Upper lobe of left lung (tissue), 6 donors: ENCODE measurements at regions not wholly inside any gene's neighbourhood (a gene's known extent, or its start where the extent isn't known, plus 50 kb on each side); places are given as distances from the start of the nearest gene placed in this dataset.

Source experiments
- ATAC-seq, 2 donors: fragments of 200-7000 bp; cut with Tn5 transposase; one replicate each; pipeline ENCODE4 v1.9.1; 2022; ENCODE audit warnings: mild to moderate bottlenecking in 2 of 2, moderate library complexity in 2 of 2; ENCODE audit not compliant: low FRiP score in 2 of 2
- DNase-seq, 2 donors: peaks; one replicate each; pipeline ENCODE4 v3.0.0-alpha.2; 2019 to 2020
- H3K27ac ChIP-seq, 4 donors: fragments of 200-600 bp; sonication (generic); one replicate each; pipeline ENCODE4 v1.5.1; 2016 to 2019
- H3K27me3 ChIP-seq, 4 donors: fragments of 200-600 bp; sonication (generic); one replicate each; pipeline ENCODE4 v1.5.1; 2017 to 2019
- H3K36me3 ChIP-seq, 4 donors: fragments of 200-600 bp; sonication (generic); one replicate each; pipeline ENCODE4 v1.5.1; 2016 to 2019
- H3K4me1 ChIP-seq, 4 donors: fragments of 200-600 bp; sonication (generic); one replicate each; pipeline ENCODE4 v1.5.1; 2018 to 2019
- H3K4me3 ChIP-seq, 4 donors: fragments of 200-600 bp; sonication (generic); one replicate each; pipeline ENCODE4 v1.5.1; 2017 to 2019; ENCODE audit warnings: mild to moderate bottlenecking in 2 of 4, moderate library complexity in 1 of 4
- H3K9me3 ChIP-seq, 4 donors: fragments of 200-600 bp; sonication (generic); one replicate each; pipeline ENCODE4 v1.5.1; 2018 to 2019
- CTCF ChIP-seq, 6 experiments: fragments of 450-650 bp in 4 of 6; fragments of 200-600 bp in 2 of 6; sonication (generic) in 2 of 6; IDR thresholded peaks; one replicate each; pipeline ENCODE4 v1.5.1; 2016 to 2019; ENCODE audit warnings: antibody characterized with exemption in 6 of 6
- EP300 ChIP-seq, 4 donors: sonication (generic); formaldehyde crosslinking; IDR thresholded peaks; one replicate each; pipeline ENCODE4 v1.5.1; 2017; ENCODE audit warnings: antibody characterized with exemption in 4 of 4, control low read depth in 2 of 4
- POLR2A ChIP-seq, 4 donors: fragments of 450-650 bp; IDR thresholded peaks; one replicate each; pipeline ENCODE4 v1.5.1; 2016 to 2017; ENCODE audit warnings: antibody characterized with exemption in 4 of 4, mild to moderate bottlenecking in 2 of 4
- POLR2AphosphoS5 ChIP-seq, 2 donors: sonication (generic); formaldehyde crosslinking; IDR thresholded peaks; one replicate each; pipeline ENCODE4 v1.5.1; 2017; ENCODE audit warnings: antibody characterized with exemption in 2 of 2
- WGBS, 2 donors: methylation state at CpG; one replicate each; pipeline ENCODE4 v1.1.5; 2017 to 2018; 5-methylcytosine and 5-hydroxymethylcytosine counted together
- donor health status: DM: no; HTN: no; CAD: no; lungs with moderate emphysema.
- donor health status: DM: no; HTN: yes; CAD: no; lungs with severe emphysema.

GRCh38 chr14:44589180-44589579 is 82.1 kb upstream of the FSCB start:
- Histone ChIP-seq H3K27me3 (no peaks in the 10 kb centered on the region), H3K27ac (no peak overlapping the region), H3K4me3 (no peak overlapping the region), H3K9me3 (no peaks in the 10 kb centered on the region), H3K36me3 (no peaks in the 10 kb centered on the region), H3K4me1 (no peaks in the 10 kb centered on the region)
- TF ChIP-seq EP300 (IDR thresholded peaks at IDR 0.05) = no peak
- TF ChIP-seq POLR2AphosphoS5 (IDR thresholded peaks at IDR 0.05) = no peak
- no peak for TF ChIP-seq POLR2A (IDR thresholded peaks at IDR 0.05)
- TF ChIP-seq CTCF (IDR thresholded peaks at IDR 0.05) = no peak
- ATAC-seq (no peak), DNase-seq (no peak)
- 91 to 93% methylated on average over 3 of the region's 3 CpGs for WGBS, 2 donors

GRCh38 chr14:44586910-44587309 is 79.8 kb upstream of the FSCB start:
- peaks cover 0 to 7% (median 0%) of the 10 kb centered on the region in 4 donors for H3K9me3 ChIP-seq
- ATAC-seq = no peak
- H3K27me3 ChIP-seq = no peaks in the 10 kb centered on the region
- no peaks in the 10 kb centered on the region for H3K4me1 ChIP-seq
- no peak for TF ChIP-seq CTCF (IDR thresholded peaks at IDR 0.05)
- no peak for TF ChIP-seq POLR2AphosphoS5 (IDR thresholded peaks at IDR 0.05)
- TF ChIP-seq EP300 (IDR thresholded peaks at IDR 0.05) = no peak
- TF ChIP-seq POLR2A (IDR thresholded peaks at IDR 0.05) = no peak
- no peak overlapping the region for H3K4me3 ChIP-seq
- no peak for DNase-seq
- no peaks in the 10 kb centered on the region for H3K36me3 ChIP-seq
- no peak overlapping the region for H3K27ac ChIP-seq

DNA sequence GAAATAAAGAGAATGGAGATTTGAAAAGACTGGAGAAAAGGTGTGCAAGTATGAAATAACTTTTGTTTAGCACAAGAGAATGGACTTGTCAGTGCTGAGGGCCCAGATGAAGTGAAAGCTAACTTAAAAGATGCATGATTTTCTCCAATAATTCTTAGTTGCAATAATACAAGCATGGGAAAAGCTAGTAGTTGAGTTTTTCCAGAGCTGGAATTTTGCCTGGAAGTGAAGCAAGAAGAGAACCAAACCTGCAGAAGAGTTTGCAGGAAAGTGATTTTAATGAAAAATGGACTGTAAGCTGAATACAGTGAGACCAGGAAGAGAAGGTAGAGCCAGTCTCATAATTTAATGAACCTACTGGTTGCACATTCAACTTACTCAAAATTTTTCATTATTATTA is 69.3 kb upstream of the FSCB start:
- H3K4me3 ChIP-seq = no peak overlapping the region
- H3K27ac ChIP-seq = no peak overlapping the region
- ATAC-seq (no peak), DNase-seq (no peak)
- H3K36me3 ChIP-seq = no peaks in the 10 kb centered on the region
- H3K27me3 ChIP-seq = no peaks in the 10 kb centered on the region
- peaks cover 0 to 31% (median 6%) of the 10 kb centered on the region in 4 donors for H3K9me3 ChIP-seq
- H3K4me1 ChIP-seq = no peaks in the 10 kb centered on the region
- TF ChIP-seq CTCF (IDR thresholded peaks at IDR 0.05) = no peak

- WGBS, 2 donors = 72 to 89% methylated on average over 1 of the region's 1 CpG
- no peak overlapping the region for H3K27ac ChIP-seq
- H3K9me3 ChIP-seq = peaks cover 0 to 5% (median 0%) of the 10 kb centered on the region in 4 donors
- ATAC-seq (no peak), DNase-seq (no peak)
- no peaks in the 10 kb centered on the region for H3K4me1 ChIP-seq
- H3K36me3 ChIP-seq = no peaks in the 10 kb centered on the region
- H3K27me3 ChIP-seq = no peaks in the 10 kb centered on the region
- H3K4me3 ChIP-seq = no peak overlapping the region
- TF ChIP-seq CTCF (IDR thresholded peaks at IDR 0.05) (no peak), POLR2A (IDR thresholded peaks at IDR 0.05) (no peak), EP300 (IDR thresholded peaks at IDR 0.05) (no peak), POLR2AphosphoS5 (IDR thresholded peaks at IDR 0.05) (no peak)
Observed at GRCh38 chr14:44567997-44568396, 60.9 kb upstream of the FSCB start.

- no peaks in the 10 kb centered on the region for H3K4me1 ChIP-seq
- no peaks in the 10 kb centered on the region for H3K9me3 ChIP-seq
- TF ChIP-seq POLR2A (IDR thresholded peaks at IDR 0.05) = no peak
- no peak for TF ChIP-seq EP300 (IDR thresholded peaks at IDR 0.05)
- TF ChIP-seq CTCF (IDR thresholded peaks at IDR 0.05) = no peak
- DNase-seq (no peak), ATAC-seq (no peak)
- no peaks in the 10 kb centered on the region for H3K27me3 ChIP-seq
- no peak overlapping the region for H3K4me3 ChIP-seq
- H3K27ac ChIP-seq = no peak overlapping the region
- H3K36me3 ChIP-seq = no peaks in the 10 kb centered on the region
Observed at GRCh38 chr14:44565968-44566367, 58.9 kb upstream of the FSCB start.
